NCI-H82 treated with DMSO at 0.1 percent for 48 hours (cell line): ENCODE measurements at regions not wholly inside any gene's neighbourhood (a gene's known extent, or its start where the extent isn't known, plus 50 kb on each side); places are given as distances from the start of the nearest gene placed in this dataset.
A peak's percentile ranks its signal among the peaks of the same experiment; 100 is the strongest.

Source experiments
- DNase-seq: peaks from one replicate; lab custom pipeline; 2025; ENCODE audit not compliant: unreplicated experiment; lab: John Stamatoyannopoulos, UW

DNA sequence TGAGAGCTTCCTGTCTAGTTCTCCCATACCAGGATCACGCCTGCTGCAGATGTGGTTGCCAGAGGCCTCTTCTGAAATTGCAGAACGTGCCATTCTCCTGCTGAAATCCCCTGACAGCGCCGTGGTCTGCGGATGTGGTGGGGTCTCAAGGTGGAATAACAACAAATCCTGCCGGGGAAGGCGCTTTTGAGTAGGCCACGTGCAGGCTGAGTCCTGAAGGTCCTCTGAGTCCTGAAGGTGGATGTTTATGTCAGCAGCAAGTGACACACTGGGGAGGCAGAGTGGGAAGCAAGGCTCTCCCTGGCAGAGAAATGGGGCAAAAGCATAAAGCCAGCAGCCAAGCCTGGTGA is 241.4 kb downstream of the MYCN start:
- no peak for DNase-seq

DNA sequence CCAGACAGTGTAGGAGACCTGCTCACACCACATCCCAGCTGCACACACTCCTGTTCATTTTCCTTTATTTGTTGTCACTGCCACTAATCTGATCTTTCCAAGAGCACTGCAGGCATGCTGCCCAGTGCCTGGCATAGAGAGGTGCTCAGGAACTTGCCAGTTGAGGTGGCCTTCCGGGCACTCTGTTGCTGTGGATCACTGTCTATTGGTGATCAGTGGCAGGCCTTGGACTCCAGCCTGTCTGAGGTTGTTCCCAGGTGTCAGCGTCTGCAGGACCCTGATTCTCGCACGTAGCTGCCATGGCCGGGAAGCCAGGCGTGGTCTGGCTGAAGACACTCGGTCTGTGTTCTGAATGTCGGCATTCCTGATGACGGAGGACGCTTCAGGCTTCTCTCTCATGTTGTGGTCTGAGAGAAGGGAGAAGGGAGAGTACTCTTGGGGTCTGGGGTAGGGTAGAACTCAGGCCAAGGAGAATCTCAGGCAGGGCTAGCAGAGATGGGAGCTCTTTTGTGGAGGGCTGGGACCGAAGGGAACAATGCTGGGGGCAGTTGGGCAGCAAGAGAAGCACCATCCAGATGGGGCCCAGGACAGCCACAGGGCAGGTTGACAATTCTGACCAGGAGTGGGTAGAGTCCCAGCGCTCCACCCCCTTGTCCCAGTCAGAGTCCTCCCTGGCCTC is 240.9 kb downstream of the MYCN start:
- no peak for DNase-seq

DNA sequence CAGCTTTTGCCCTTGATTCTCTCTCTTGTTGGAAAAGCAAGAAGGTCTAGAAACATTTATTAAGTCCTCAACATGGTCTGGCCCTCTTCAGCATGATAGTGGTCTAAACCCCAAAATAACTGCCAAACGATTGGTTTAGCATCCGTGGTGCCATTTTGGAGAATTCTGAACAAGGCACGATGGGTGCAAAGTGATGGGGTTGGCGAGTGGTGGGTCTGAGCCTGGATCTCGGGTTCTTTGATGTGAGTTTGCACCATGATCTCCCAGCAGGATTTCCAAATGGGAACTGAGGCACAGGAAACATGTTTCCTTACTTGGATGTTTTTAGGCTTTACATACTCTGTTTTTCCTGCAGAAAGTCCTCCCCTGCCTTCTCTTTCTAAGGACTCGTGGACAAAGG is 240.3 kb downstream of the MYCN start:
- no peak for DNase-seq

DNA sequence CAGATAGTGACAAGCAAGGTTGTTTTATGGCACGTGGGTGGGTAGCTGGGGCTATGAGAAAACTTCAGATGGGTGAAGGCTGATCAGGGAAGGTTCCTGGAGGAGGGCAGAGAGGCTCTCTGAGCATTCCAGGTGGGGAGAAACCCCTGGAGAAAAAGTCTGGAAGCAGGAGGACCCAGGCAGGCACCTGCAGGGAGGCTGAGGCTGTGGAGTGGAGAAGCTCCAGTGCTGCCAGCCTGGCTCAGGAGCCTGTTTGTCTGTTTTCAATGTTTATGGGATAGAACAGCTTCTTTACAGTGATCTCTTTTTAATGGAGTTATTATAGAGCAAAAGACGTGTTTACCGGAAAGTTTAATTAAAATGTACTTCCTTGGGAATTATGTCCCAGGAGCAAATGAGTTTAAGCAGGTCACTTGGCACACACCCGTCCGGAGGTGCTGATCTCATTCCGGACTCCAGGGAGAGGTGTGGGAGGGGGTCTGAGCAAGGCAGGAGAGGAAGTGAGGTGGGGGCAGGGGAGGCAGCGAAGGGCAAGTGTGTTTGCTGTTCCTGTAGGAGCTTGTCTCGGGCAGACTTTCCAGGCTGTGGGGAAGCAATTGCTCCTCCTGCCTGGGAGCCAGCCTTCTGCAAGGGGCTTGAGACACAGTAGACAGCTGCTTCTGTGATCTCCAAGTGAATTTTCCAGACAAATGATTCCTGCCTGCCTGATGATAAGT is 239.5 kb downstream of the MYCN start:
- DNase-seq: peak; percentile 11

DNA sequence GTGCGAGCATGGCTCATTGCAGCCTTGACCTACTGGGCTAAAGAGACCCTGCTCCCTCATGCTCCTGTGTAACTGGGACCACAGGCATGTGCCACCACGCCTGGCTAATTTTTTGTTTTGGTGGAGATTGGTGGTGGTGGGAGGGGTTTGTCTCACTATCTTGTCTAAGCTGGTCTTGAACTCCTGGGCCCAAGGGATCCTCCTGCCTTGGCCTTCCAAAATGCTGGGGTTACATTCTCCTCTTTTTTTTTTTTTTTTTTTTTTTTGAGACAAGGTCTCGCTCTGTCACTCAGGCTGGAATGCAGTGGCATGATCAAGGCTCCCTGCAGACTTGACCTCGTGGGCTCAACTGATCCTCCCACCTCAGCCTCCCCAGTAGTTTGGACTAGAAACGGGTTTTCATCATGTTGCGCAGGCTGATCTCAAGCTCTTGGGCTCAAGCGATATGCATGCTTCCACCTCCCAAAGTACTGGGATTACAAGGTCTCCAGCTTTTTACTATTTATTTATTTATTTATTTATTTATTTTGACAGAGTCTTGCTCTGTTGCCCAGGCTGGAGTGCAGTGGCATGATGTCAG is 238.3 kb downstream of the MYCN start:
- DNase-seq: no peak

DNA sequence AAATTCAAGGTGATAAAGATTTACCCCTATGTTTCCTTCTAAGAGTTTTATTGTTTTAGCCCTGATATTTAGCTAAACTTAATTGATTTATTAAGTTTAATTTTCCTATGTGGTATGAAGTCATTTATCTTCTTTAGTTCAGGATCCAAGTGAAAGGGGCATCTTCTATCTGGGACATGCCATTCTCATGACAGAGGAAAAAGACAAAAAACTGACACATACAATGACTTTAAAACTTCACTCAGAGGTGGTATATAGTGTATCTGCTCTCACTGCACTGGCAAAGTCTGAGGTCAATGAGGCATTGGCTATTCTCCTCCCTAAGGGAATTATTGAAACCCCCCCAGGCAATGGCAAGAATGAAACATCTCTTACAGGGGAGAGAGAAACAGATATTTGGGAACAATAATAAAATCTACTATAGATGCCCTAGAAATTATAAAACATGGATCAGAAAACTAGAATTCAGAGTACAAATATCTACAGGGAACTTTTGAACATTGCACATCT is 237.4 kb downstream of the MYCN start:
- no peak for DNase-seq

DNA sequence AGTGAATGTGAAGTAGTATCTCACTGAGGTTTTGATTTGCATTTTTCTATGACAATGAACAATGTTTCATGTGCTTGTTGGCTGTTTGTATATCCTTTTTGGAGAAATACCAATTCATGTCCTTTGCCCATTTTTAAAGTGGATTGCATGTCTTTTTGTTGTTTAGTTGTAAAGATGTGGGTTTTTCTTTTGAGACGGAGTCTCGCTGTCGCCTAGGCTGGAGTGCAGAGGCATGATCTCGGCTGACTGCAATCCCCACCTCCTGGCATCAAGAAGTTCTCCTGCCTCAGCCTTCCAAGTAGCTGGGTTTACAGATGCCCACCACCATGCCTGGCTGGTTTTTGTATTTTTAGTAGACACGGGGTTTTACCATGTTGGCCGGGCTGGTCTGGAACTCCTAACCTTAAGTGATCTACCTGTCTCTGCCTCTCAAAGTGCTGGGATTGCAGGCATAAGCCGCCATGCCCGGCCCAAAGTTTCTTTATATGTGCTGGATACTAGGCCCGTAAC is 236.7 kb downstream of the MYCN start:
- DNase-seq: no peak

DNA sequence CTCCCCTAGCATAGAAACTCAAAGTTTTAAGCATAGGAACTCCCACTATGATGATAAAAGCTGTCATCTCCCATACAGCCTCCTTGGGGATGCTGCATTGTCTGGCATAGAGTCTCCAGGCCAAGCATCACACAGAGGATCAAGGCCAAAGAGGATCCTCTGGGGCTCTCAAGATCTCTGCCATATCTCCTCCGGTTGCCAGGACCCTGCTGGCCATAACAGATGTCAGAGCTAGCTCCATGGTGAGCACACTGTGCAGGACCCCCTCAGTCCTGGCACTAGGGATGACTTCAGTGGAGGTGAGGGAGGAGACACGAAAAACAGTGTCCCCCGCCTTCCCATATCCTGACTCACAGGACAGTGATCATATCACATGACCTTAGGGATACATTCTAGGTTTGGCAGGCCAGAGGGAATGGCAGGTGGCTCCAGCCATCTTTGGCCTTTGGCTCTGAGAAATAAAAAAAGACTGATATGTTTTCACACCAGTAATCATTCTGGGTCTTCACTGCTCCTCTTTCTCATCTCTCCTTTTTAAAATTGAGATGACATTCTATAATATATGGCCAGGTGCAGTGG is 235.0 kb downstream of the MYCN start:
- no peak for DNase-seq

DNA sequence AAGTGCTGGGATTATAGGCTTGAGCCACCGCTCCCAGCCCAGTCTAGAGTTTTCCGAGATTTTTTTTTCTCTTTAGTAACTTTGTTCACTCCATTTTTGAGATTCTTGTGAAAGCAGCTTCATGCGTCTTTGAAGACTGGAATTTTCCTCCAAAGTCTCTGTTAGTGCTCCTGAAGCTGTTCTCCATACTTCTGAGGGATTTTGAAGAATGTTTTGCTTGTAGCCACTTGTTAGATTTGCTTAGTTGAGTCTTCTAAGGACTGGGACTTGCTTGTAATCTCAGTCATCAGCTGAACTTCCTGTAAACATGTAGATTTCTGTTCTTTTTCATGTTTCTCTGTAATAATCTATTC is 234.3 kb downstream of the MYCN start:
- DNase-seq: no peak

DNA sequence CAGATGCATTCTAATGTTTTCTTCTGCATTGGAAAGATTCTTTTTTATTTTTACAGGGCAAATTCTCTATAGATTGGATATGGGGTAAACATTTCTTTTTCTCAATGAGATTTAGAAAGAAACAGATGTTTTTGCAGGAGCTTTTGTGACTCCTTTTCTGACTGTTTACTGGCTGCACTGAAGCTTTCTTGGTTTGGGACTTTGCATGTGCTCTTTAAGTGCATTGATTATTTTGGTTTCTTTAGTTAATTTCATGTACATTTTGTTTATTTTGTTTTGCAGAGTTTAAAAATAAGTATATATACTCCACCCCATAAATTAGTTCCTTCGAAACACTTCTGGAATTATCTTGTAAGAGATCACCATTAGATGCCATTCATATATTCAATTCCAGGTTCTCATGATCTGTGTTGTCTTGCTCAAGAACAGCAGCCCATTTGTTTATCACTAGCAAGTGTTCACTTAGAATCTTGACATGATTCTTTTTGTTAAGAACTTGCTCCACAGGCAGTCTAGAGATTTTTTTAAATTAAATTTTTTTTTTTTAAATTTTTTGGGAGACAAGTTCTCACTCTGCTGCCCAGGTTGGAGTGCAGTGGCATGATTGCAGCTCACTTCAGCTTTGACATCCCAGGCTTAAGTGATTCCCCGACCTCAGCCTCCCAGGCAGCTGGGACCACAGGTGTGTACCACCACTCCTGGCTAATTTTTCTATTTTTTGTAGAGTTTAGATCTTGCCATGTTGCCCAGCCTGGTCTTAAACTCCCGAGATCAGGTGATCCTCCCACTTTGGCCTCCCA is 233.7 kb downstream of the MYCN start:
- DNase-seq: no peak

DNA sequence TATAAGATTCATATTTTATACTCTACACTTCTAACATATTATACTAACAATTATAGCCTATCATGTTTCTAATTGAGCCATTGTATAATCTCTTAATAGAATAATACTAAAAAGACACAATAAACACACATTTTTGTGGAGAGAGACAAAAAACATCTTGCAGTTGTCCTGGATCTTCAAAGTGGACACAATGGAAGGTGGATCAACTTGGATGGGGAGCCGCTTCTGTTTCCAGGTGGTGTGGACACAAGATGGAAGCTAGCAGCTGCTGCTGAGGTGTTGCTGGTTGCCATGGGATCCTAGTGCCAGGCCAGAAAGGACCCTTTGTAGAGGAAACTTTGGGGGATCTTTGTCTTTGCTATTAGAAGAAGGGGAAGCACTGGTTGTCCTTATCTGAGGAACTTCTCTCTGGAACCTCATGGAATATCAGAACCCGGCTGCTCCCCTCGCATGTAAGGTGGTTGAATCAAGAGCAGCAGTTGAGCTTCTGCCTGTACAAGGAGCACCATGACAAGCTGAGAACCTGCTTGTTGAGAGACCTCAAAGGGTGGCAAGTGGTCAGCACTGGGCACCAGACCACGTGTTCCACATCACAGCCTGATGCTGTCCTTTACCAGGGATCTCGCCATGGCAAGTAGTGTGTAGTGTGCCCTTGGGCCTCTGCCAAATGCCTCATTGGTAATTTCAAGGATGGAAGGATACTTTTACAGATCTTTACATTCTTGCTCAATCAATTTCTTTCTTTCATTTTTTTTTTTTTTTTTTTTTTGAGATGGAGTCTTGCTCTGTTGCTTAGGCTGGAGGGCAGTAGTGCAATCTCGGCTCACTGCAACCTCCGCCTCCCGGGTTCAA is 232.2 kb downstream of the MYCN start:
- no peak for DNase-seq

DNA sequence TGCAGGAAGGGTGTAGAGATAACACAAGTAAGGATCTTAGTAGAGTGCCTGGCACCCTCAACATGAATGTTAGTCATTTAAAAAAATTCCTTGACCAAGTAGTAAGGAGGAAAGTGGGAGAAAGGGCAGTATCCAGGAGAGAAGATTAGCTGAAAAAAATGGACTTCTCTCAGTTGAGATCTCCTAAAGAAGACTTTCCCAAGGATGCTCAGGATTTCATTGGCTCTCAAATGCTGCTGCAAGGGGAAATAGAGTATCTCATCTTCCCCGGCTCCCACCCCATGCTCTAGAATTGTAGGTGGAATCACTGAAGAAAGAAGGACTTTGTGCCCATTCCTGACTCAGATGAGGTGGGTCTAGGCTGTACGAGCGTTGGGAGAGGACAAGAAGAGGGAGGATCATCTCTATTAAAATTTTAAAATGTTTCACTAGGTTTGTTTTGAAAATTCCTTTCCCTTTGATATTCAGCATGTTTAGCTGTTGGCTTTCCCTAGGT is 231.1 kb downstream of the MYCN start:
- DNase-seq: no peak

DNA sequence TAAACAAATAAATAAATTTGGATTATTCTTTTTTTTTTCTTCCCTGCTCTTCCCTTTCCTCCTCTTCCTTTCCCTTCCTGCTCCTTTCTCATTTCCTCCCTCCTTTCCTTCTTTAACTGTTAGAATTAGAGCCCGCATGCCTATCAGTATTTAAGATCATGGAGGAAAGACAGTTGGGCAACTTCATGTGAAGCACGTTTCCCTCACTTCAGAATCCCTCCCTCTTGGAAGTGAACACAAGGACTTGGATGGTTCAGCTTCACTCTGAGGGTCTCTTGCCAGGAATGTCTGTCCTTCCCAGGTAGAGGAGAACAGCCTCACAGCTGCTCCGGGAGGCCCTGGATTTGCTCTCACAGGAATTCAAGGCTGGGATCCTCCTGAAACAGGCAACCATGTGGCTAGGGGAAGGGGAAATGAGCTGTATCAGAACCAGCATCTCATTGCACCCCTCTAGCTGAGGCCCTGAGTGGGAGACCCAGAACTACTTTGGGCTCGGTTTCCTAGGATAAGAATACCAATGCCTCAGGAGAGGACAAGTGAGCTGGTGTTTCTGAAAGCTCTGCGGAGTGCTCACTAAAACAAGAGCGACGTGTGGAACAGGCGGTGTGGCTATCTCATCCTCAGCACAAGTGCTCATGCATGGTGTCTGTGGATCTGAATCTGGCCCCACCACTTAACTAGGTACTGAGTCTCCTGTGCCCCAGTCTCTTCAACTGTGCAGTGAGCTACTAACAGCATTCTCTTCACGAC is 230.5 kb downstream of the MYCN start:
- DNase-seq: no peak

DNA sequence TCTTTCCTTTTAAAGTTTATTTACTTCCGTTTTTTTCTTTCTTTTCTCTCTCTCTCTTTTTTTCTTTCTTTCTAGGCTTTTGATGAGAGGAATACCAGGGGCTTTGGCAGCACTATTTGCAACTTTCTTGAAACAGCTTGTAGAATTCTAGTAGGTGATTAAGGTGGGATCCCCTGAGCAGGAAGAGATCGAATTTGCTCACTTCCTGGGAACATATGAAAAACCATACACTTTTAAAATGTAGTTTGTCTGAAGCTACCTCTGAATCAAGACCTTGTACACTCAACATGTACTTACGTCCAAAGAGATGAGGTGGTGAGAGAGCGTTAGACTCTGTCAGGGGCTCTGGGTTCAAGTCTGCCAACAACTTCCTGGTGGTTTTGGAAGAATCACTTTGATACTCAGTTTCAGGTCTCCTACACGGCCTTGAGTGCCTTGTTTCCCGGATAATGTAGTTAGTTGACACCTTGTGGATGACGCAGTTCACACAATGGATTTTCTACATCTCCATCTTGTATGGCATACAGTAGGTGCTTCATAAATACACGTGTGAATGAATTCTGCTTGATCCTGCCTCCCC is 229.1 kb downstream of the MYCN start:
- no peak for DNase-seq

DNA sequence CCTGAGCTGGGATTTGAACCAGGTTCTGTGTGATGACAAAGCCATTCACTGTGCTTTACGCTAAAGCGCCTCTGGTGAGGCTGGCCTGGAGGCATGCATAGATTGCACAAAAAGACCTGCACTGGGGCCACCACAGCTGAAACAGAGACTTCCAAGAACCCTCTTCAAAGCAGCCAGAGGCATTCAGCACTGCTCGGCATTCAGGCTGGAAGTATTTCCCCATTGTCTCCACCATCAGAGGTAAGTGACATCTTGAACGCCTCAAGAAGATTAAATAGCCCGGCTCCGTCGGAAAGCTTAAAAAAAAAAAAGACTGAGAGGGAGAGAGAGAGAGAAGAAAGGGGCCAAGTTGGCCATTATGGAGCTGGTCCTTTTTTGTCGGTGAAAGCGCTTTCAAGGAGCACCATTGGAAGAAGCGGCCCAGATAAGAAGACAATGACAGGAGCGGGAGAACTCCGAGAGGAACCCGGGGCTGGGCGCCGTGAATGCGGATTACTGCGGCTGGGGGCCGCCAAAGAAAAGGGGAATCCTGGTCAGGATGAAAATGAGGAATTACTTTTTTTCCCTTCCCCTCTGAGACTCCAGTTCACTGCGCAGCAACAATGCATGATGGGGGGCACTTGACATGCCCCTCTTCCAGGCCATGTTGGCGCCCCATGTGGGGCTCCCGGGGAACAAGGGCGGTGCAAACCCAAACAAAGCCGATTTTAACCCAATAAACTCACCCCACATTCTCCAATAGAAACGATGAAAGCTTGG is 228.3 kb downstream of the MYCN start:
- no peak for DNase-seq

DNA sequence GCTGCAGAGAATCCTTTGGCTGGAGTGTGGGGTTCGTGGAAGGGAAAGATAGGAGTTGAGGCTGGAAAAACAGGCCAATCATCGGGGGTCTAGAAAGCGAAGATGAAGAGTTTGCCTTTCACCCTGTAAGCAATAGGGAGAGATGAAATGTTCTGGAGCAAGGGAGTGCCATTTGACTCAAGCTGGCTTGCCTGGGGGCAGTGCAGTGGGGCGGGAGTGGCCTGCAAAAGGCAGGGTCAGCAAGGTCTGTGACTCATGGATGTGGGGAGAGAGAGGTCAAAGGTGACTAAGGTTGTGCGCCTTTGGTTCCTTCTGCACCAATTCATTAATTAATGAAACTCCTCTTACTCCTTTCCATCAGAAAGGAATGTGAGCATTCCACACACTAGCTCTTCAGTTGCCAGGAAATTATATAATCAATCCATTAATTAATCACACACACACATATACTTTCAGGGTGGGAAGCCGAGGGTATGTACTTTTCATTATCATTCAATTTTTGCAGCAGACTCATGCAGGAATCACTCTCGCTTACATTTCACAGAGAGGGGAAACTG is 227.6 kb downstream of the MYCN start:
- no peak for DNase-seq

DNA sequence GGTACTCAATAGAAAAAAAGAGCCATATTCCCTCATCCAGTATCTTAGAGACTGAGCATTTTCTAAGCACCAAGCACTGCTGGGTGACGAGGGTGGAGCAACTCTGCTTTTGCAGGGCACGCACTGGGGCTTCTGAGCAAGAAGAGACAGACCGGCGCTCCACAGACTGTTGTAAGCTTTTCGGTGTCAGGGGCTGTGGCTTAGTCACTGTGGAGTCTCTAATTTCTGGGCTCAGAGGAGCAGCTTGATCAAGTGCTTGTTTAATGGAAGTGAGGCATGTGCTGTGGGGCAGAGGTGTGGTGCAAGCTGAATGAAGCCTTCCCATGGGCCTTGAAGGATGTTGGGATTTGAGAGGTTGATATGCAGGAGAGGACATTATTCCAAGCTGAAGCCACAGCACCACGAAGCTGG is 227.1 kb downstream of the MYCN start:
- DNase-seq: no peak
